PC-3 (cell line): ENCODE measurements at regions not wholly inside any gene's neighbourhood (a gene's known extent, or its start where the extent isn't known, plus 50 kb on each side); places are given as distances from the start of the nearest gene placed in this dataset.

Source experiments
- ATAC-seq: fragments of 200-7000 bp; cut with Tn5 transposase; 2 replicates; pipeline ENCODE4 v1.9.1; 2020; ENCODE audit warnings: mild to moderate bottlenecking, moderate library complexity
- BruUV-seq: library from RNA; stranded (reverse); fragments of 400-500 nt; replicated peaks from 2 replicates; lab custom pipeline; 2021; lab: Mats Ljungman, UMichigan
- CTCF ChIA-PET: fragments of 300-600 bp; sonication (Branson Sonifier 250); formaldehyde crosslinking; loops from one replicate; lab custom pipeline; 2022; ENCODE audit warnings: antibody characterized with exemption; lab: Charles Lee
- POLR2A ChIA-PET: fragments of 300-600 bp; sonication (Branson Sonifier 250); formaldehyde crosslinking; loops from one replicate; lab custom pipeline; 2022; ENCODE audit warnings: antibody characterized with exemption; ENCODE audit not compliant: unreplicated experiment; lab: Charles Lee
- DNase-seq: peaks from one replicate; pipeline ENCODE4 v3.0.0-alpha.2; 2015
- H2AFZ ChIP-seq: fragments of 300-600 bp; sonication (generic); 2 replicates; pipeline ENCODE4 v1.6.0; 2016; ENCODE audit warnings: antibody characterized with exemption, low read length
- H3F3A ChIP-seq: fragments of 300-600 bp; sonication (generic); one replicate; pipeline ENCODE4 v1.6.0; 2017; ENCODE audit warnings: antibody characterized with exemption, low read length, control low read depth, mild to moderate bottlenecking; ENCODE audit not compliant: unreplicated experiment
- H3K27ac ChIP-seq: fragments of 300-600 bp; sonication (generic); 2 replicates; pipeline ENCODE4 v1.5.1; 2016; ENCODE audit warnings: mild to moderate bottlenecking, low read length
- H3K27me3 ChIP-seq: fragments of 300-600 bp; sonication (generic); 2 replicates; pipeline ENCODE4 v1.6.1; 2016; ENCODE audit warnings: low read length, mixed read lengths
- H3K36me3 ChIP-seq: fragments of 300-600 bp; sonication (generic); 2 replicates; pipeline ENCODE4 v1.6.1; 2016; ENCODE audit warnings: low read depth, mixed run types, low read length, mixed read lengths
- H3K4me1 ChIP-seq: fragments of 300-600 bp; sonication (generic); 2 replicates; pipeline ENCODE4 v1.5.1; 2016; ENCODE audit warnings: low read length; ENCODE audit not compliant: insufficient read depth
- H3K4me2 ChIP-seq: fragments of 300-600 bp; sonication (generic); 2 replicates; pipeline ENCODE4 v1.6.0; 2016; ENCODE audit warnings: low read length
- H3K4me3 ChIP-seq: fragments of 300-600 bp; sonication (generic); 2 replicates; pipeline ENCODE4 v1.5.1; 2016; ENCODE audit warnings: mild to moderate bottlenecking, low read length, mixed read lengths
- H3K79me2 ChIP-seq: fragments of 300-600 bp; sonication (generic); 2 replicates; pipeline ENCODE4 v1.6.1; 2017; ENCODE audit warnings: low read length, mixed read lengths
- H3K9ac ChIP-seq: fragments of 300-600 bp; sonication (generic); 2 replicates; pipeline ENCODE4 v1.6.0; 2016; ENCODE audit warnings: mild to moderate bottlenecking, low read length
- H3K9me2 ChIP-seq: fragments of 300-600 bp; sonication (generic); replicated peaks from 2 replicates; pipeline ENCODE4 v1.6.1; 2016; ENCODE audit warnings: mixed run types, low read length, mixed read lengths
- H3K9me3 ChIP-seq: fragments of 300-600 bp; sonication (generic); 2 replicates; pipeline ENCODE4 v1.6.1; 2016; ENCODE audit warnings: low read length, mixed read lengths
- H4K20me1 ChIP-seq: fragments of 300-600 bp; sonication (generic); 2 replicates; pipeline ENCODE4 v1.6.1; 2016; ENCODE audit warnings: low read length, mixed read lengths
- CTCF ChIP-seq: fragments of 300-600 bp; sonication (generic); conservative IDR thresholded peaks from 2 replicates; pipeline ENCODE4 v1.5.1; 2017; ENCODE audit warnings: antibody characterized with exemption, low read depth, mild to moderate bottlenecking, low read length
- EZH2 ChIP-seq: fragments of 300-600 bp; sonication (generic); IDR thresholded peaks from one replicate; pipeline ENCODE4 v1.6.1; 2017; ENCODE audit warnings: antibody characterized with exemption, mild to moderate bottlenecking, low read length; ENCODE audit not compliant: unreplicated experiment
- EZH2phosphoT487 ChIP-seq: fragments of 300-600 bp; sonication (generic); IDR thresholded peaks from 2 replicates; pipeline ENCODE4 v1.6.1; 2018; ENCODE audit warnings: mild to moderate bottlenecking, antibody characterized with exemption, low read length, borderline replicate concordance
- intact Hi-C: fragments of 100-400 bp; cut with micrococcal nuclease; formaldehyde crosslinking; loops from 2 replicates; pipeline ENCODE4 v1.9.0; 2023

GRCh38 chr14:70265422-70265821, 76.7 kb upstream of the SLC8A3 start:
- Histone ChIP-seq H3K9me2 (no peaks in the 10 kb centered on the region), H3F3A (no peaks in the 10 kb centered on the region), H2AFZ (no peak overlapping the region), H3K27ac (no peak overlapping the region), H3K9me3 (no peaks in the 10 kb centered on the region), H3K79me2 (no peaks in the 10 kb centered on the region), H3K4me2 (no peak overlapping the region), H3K4me3 (no peak overlapping the region), H3K4me1 (no peaks in the 10 kb centered on the region), H3K36me3 (no peaks in the 10 kb centered on the region), H3K9ac (no peak overlapping the region), H4K20me1 (no peaks in the 10 kb centered on the region), H3K27me3 (peaks cover 69% of the 10 kb centered on the region)
- POLR2A ChIA-PET: no interaction called here
- no peak for TF ChIP-seq EZH2phosphoT487
- TF ChIP-seq EZH2: no peak
- no peak for TF ChIP-seq CTCF
- CTCF ChIA-PET: interaction anchor here (0.6 kb wide), 1 partner anchor 12 kb away, joined by 3 read pairs; no protein-coding TSS in a partner anchor
- BruUV-seq: no TSS peak
- DNase-seq (no peak), ATAC-seq (no peak)
- intact Hi-C loops: no loop called here

GRCh38 chr14:70259420-70259819, 70.7 kb upstream of the SLC8A3 start:
- CTCF ChIA-PET: no interaction called here
- POLR2A ChIA-PET: no interaction called here
- H3F3A ChIP-seq: no peaks in the 10 kb centered on the region

More at GRCh38 chr14:70259420-70259819, 70.7 kb upstream of the SLC8A3 start:
- 0 out of 2 replicates have a peak, but pooled peaks cover 1% of the 10 kb centered on the region for H3K4me1 ChIP-seq
- H3K27me3 ChIP-seq: peaks cover 62% of the 10 kb centered on the region
- H3K4me2 ChIP-seq: no peak overlapping the region
- no peak overlapping the region for H2AFZ ChIP-seq
- intact Hi-C loops: no loop called here
- ATAC-seq (no peak), DNase-seq (no peak)
- H3K9me2 ChIP-seq: no peaks in the 10 kb centered on the region
- H3K79me2 ChIP-seq: no peaks in the 10 kb centered on the region
- no TSS peak for BruUV-seq
- no peak overlapping the region for H3K4me3 ChIP-seq
- H3K27ac ChIP-seq: no peak overlapping the region
- H3K36me3 ChIP-seq: no peaks in the 10 kb centered on the region
- TF ChIP-seq EZH2phosphoT487 (no peak), CTCF (no peak), EZH2 (no peak)
- H4K20me1 ChIP-seq: no peaks in the 10 kb centered on the region
- no peaks in the 10 kb centered on the region for H3K9me3 ChIP-seq
- H3K9ac ChIP-seq: no peak overlapping the region
